AG04450 (cell line): ENCODE measurements at regions not wholly inside any gene's neighbourhood (a gene's known extent, or its start where the extent isn't known, plus 50 kb on each side); places are given as distances from the start of the nearest gene placed in this dataset.

ENCODE experiments used
- CTCF ChIA-PET: fragments of 300-600, 350-600 bp; formaldehyde crosslinking; extraction: SDS; loops from one replicate; lab custom pipeline; 2022; ENCODE audit warnings: antibody characterized with exemption, inconsistent platforms; lab: Charles Lee
- POLR2A ChIA-PET: fragments of 350-600 bp; formaldehyde crosslinking; extraction: SDS; loops from one replicate; lab custom pipeline; 2021; ENCODE audit warnings: antibody characterized with exemption, inconsistent platforms; lab: Yijun Ruan, JAX
- DNase-seq: peaks from one replicate; pipeline ENCODE4 v3.0.0-alpha.2; 2011; ENCODE audit warnings: low read depth, low spot score
- H3K27ac ChIP-seq: one replicate; pipeline ENCODE4 v1.5.1; 2012; ENCODE audit warnings: low read depth, low read length, control low read depth
- H3K27me3 ChIP-seq: one replicate; pipeline ENCODE4 v1.6.0; 2012; ENCODE audit warnings: low read length; ENCODE audit not compliant: control insufficient read depth, insufficient read depth
- H3K4me3 ChIP-seq: 2 replicates; pipeline ENCODE4 v1.5.1; 2011; ENCODE audit warnings: mild to moderate bottlenecking, low read depth, low read length, control low read depth
- H3K9me3 ChIP-seq: 2 replicates; pipeline ENCODE4 v1.5.1; 2012; ENCODE audit warnings: low read length; ENCODE audit not compliant: control insufficient read depth, insufficient read depth
- CTCF ChIP-seq: IDR thresholded peaks from 2 replicates; pipeline ENCODE4 v1.5.1; 2011; ENCODE audit warnings: low read depth, low read length, control low read depth, inconsistent platforms

DNA sequence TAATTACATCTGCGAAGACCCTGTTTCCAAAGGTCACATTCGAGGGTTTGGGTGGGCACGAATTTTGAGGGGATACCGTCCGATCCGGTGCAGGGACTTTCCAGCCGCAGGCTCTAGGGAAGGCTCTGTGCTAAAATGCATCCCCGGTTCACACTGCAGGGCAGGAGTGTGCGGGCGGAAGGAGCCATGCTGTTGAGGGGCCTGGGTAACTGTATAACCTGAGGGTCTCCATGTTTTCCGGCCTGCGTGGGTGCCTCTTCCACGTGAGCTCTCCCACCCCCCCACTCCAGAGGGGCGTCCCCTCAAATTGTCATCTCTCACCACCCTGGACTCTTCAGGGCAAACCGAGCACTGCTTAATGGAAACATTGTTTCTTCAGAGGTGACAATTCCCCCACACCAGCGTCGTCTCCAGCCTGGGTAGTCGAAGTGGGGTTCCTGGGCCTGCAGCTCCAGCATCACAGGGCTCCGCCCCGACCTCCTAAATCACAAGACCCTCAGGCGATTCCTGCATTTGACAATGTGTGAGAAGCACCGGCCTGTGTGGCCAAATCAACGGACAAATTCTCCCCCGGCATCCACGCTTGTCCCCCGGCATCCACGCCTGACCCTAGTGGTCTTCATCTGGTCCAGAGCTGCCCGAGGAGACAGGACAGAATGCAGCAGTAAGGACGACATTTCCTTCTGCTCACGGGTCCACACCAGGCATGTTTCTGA lies 51.2 kb downstream of the FOXL3 start:
- Histone ChIP-seq H3K27me3 (peaks cover 14% of the 10 kb centered on the region), H3K27ac (no peak overlapping the region), H3K4me3 (no peak overlapping the region), H3K9me3 (peaks cover 27% of the 10 kb centered on the region; the same call in 1 of the 2 replicates)
- ChIA-PET POLR2A (no interaction called here), CTCF (no interaction called here)
- DNase-seq = no peak
- no peak for TF ChIP-seq CTCF

DNA sequence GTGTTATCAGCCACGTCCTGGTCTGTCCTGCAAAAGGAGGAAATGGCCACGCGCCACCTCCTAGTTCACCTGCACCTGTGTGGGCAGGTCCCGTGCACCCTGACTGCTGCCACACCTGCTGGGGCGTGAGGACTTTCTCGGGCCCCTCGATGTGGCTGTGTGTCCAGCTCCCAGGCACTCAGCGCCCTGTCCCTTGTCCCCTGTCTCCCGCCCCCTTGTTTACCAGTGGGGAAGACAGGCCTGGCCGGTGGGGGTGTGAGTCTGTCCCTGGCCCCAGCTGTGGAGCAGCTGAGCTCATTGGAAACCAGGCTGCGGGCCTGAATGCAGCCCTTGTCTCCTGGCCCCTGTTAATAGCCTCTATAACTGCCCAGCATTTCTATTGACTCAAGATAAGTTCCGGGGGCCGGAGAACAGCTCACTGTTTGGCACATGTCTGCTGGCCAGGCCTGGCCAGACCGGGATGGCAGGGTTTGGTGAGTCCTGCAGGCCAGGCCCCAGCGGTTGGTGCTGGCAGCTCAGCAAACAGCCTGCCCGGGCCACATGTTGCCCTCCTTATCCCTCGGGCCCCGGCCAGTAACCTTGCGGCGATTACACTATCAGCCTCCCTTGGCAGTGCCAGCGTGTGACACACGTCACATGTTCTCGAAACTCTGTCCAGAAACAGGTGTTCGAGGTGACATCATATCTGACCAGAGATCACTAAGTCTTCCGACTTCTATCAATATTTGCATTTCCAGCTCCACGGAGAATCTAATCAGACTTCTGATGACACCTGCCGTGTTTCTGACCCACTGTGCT lies 52.1 kb downstream of the FOXL3 start:
- ChIA-PET CTCF (no interaction called here), POLR2A (no interaction called here)
- no peak overlapping the region for H3K27ac ChIP-seq
- H3K4me3 ChIP-seq = no peak overlapping the region
- DNase-seq = no peak
- no peak for TF ChIP-seq CTCF
- peaks cover 29% of the 10 kb centered on the region; the same call in 1 of the 2 replicates for H3K9me3 ChIP-seq
- peaks cover 14% of the 10 kb centered on the region for H3K27me3 ChIP-seq

GRCh38 chr7:342681-343216 lies 52.8 kb downstream of the FOXL3 start:
- CTCF ChIA-PET = no interaction called here

DNA sequence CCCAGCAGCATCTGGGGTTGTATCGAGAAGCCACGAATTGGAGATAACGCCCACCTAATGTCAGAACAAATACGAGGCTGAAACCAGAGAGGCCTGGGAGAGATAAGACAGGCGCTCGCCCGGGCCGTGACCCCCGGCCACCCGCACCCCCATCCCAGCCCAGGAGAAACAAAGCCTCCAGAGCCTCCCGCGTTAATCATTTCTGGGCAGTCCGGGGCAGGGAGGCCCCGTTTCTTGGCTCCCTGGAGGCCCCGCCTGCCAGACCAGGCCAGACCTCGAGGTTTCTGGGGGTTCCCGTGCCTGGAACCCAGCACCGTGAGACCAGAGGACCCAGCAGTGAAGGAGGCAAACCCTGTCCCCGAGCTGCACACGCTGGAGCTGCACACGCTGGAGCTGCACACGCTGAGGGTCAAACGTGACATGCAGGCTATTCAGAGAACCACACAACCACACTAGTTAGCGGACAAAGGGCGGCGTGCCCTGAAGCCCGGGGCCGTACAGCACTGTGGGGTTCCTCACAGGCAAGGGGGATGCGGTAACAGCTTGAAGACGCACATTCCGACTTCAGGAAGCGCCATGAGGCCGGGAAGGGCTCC lies 53.4 kb downstream of the FOXL3 start:
- ChIA-PET POLR2A (no interaction called here), CTCF (no interaction called here)
- no peak for TF ChIP-seq CTCF
- peaks cover 42% of the 10 kb centered on the region; the same call in 1 of the 2 replicates for H3K9me3 ChIP-seq
- DNase-seq = no peak
- H3K4me3 ChIP-seq = no peak overlapping the region
- H3K27ac ChIP-seq = no peak overlapping the region
- peaks cover 11% of the 10 kb centered on the region for H3K27me3 ChIP-seq

More at GRCh38 chr7:342681-343216, 52.8 kb downstream of the FOXL3 start:
- Histone ChIP-seq H3K4me3 (no peak overlapping the region), H3K27ac (no peak overlapping the region), H3K9me3 (peaks cover 36% of the 10 kb centered on the region; the same call in 1 of the 2 replicates), H3K27me3 (peaks cover 12% of the 10 kb centered on the region)
- DNase-seq = no peak
- no peak for TF ChIP-seq CTCF
- POLR2A ChIA-PET = no interaction called here
